MM.1S (cell line): ENCODE measurements at regions not wholly inside any gene's neighbourhood (a gene's known extent, or its start where the extent isn't known, plus 50 kb on each side); places are given as distances from the start of the nearest gene placed in this dataset.

Experiments used
- DNase-seq: peaks from one replicate; pipeline ENCODE4 v3.0.0-alpha.2; 2015
- H2AFZ ChIP-seq: fragments of 300-600 bp; sonication (generic); 2 replicates; pipeline ENCODE4 v1.6.0; 2016; ENCODE audit warnings: antibody characterized with exemption, low read length
- H3F3A ChIP-seq: fragments of 300-600 bp; sonication (generic); 2 replicates; pipeline ENCODE4 v1.6.1; 2016; ENCODE audit warnings: mild to moderate bottlenecking, antibody characterized with exemption, low read length, moderate library complexity, mixed read lengths; ENCODE audit not compliant: insufficient read depth
- H3K27ac ChIP-seq: fragments of 300-600 bp; sonication (generic); 2 replicates; pipeline ENCODE4 v1.5.1; 2016; ENCODE audit warnings: mild to moderate bottlenecking, low read length
- H3K27me3 ChIP-seq: fragments of 300-600 bp; sonication (generic); replicated peaks from 2 replicates; pipeline ENCODE4 v1.6.0; 2016; ENCODE audit warnings: low read length; ENCODE audit not compliant: insufficient read depth
- H3K36me3 ChIP-seq: fragments of 300-600 bp; sonication (generic); replicated peaks from 2 replicates; pipeline ENCODE4 v1.6.1; 2016; ENCODE audit warnings: mild to moderate bottlenecking, low read length, mixed read lengths; ENCODE audit not compliant: insufficient read depth
- H3K4me1 ChIP-seq: fragments of 300-600 bp; sonication (generic); 2 replicates; pipeline ENCODE4 v1.6.1; 2016; ENCODE audit warnings: low read length, mixed read lengths
- H3K4me2 ChIP-seq: fragments of 300-600 bp; sonication (generic); 2 replicates; pipeline ENCODE4 v1.6.0; 2016; ENCODE audit warnings: low read depth, low read length
- H3K4me3 ChIP-seq: fragments of 300-600 bp; sonication (generic); 2 replicates; pipeline ENCODE4 v1.5.1; 2016; ENCODE audit warnings: low read length, mixed read lengths
- H3K79me2 ChIP-seq: fragments of 300-600 bp; sonication (generic); 2 replicates; pipeline ENCODE4 v1.6.1; 2016; ENCODE audit warnings: mixed run types, low read length, mixed read lengths
- H3K9ac ChIP-seq: fragments of 300-600 bp; sonication (generic); 2 replicates; pipeline ENCODE4 v1.6.1; 2016; ENCODE audit warnings: low read length, mixed read lengths
- H3K9me2 ChIP-seq: fragments of 300-600 bp; sonication (generic); replicated peaks from 2 replicates; pipeline ENCODE4 v1.6.1; 2016; ENCODE audit warnings: mild to moderate bottlenecking, low read length, mixed read lengths; ENCODE audit not compliant: insufficient read depth
- H3K9me3 ChIP-seq: fragments of 300-600 bp; sonication (generic); replicated peaks from 2 replicates; pipeline ENCODE4 v1.6.1; 2016; ENCODE audit warnings: mild to moderate bottlenecking, low read length, mixed read lengths; ENCODE audit not compliant: insufficient read depth
- H4K20me1 ChIP-seq: fragments of 300-600 bp; sonication (generic); 2 replicates; pipeline ENCODE4 v1.6.1; 2016; ENCODE audit warnings: mild to moderate bottlenecking, low read length, moderate library complexity, mixed read lengths; ENCODE audit not compliant: insufficient read depth
- CTCF ChIP-seq: fragments of 300-600 bp; sonication (generic); IDR thresholded peaks from 2 replicates; pipeline ENCODE4 v1.5.1; 2016; ENCODE audit warnings: antibody characterized with exemption, low read length, mixed read lengths
- EZH2 ChIP-seq: fragments of 300-600 bp; sonication (generic); optimal IDR thresholded peaks from 2 replicates; pipeline ENCODE3; 2017; ENCODE audit warnings: low read depth, mild to moderate bottlenecking, antibody characterized with exemption, low read length, mixed read lengths
- EZH2phosphoT487 ChIP-seq: fragments of 300-600 bp; sonication (generic); IDR thresholded peaks from 2 replicates; pipeline ENCODE4 v1.6.1; 2018; ENCODE audit warnings: antibody characterized with exemption, low read length

DNA sequence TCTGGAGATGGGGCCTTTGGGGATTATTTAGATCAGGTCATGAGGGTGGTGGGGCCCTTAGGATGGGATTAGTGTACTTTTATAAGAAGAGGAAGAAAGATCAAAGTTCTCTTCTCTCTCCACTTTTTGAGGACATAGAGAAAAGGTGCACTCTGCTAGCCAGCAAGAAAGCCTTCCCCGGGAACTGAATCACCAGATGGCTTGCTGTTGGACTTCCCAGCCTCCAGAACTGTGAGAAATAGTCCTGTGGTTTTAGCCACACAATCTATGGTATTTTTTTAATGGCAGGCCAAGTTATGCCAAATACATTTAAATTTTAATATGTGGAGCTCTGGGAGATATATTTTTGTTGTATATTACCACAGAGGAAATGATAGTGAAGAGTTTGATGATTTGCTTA lies 385.8 kb downstream of the KLF12 start:
- no peaks in the 10 kb centered on the region for H4K20me1 ChIP-seq
- TF ChIP-seq CTCF: no peak
- TF ChIP-seq EZH2: no peak
- no peak for TF ChIP-seq EZH2phosphoT487

DNA sequence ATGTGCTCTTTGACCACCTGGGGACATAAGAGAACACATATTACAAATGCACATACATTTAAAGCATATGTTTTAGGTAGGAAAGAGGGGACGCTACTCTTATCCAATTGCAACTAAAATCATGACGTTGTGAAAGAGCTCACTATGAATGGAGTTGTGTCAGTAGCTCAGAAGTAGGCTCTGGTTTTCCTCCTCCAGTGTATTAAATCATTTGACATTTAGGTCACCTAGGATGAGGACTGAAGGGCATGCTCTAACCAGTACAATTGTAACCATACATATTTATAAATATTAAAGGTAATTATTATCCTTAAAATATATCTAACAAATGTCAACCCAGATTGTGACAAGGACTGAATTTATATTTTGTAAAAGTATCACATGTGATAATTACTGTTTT lies 389.0 kb downstream of the KLF12 start:
- no peak overlapping the region for H3K27ac ChIP-seq
- H3K9me2 ChIP-seq: no peaks in the 10 kb centered on the region
- H3K79me2 ChIP-seq: no peaks in the 10 kb centered on the region
- no peak overlapping the region for H2AFZ ChIP-seq
- H3K4me1 ChIP-seq: no peaks in the 10 kb centered on the region
- H3K27me3 ChIP-seq: no peaks in the 10 kb centered on the region
- H3K4me3 ChIP-seq: no peak overlapping the region
- no peaks in the 10 kb centered on the region for H3K9me3 ChIP-seq
- TF ChIP-seq CTCF (no peak), EZH2phosphoT487 (no peak), EZH2 (no peak)
- no peak overlapping the region for H3K9ac ChIP-seq
- H3F3A ChIP-seq: no peaks in the 10 kb centered on the region
- no peaks in the 10 kb centered on the region for H4K20me1 ChIP-seq
- no peaks in the 10 kb centered on the region for H3K36me3 ChIP-seq
- no peak for DNase-seq
- no peak overlapping the region for H3K4me2 ChIP-seq

More for the DNA sequence above, 385.8 kb downstream of the KLF12 start:
- Histone ChIP-seq H3K4me3 (no peak overlapping the region), H3K9me3 (no peaks in the 10 kb centered on the region), H3K9me2 (no peaks in the 10 kb centered on the region), H3K4me2 (no peak overlapping the region), H3K79me2 (no peaks in the 10 kb centered on the region), H3K9ac (no peak overlapping the region), H3K27ac (no peak overlapping the region), H3F3A (no peaks in the 10 kb centered on the region), H3K4me1 (no peaks in the 10 kb centered on the region), H3K36me3 (no peaks in the 10 kb centered on the region), H3K27me3 (no peaks in the 10 kb centered on the region), H2AFZ (no peak overlapping the region)
- no peak for DNase-seq

DNA sequence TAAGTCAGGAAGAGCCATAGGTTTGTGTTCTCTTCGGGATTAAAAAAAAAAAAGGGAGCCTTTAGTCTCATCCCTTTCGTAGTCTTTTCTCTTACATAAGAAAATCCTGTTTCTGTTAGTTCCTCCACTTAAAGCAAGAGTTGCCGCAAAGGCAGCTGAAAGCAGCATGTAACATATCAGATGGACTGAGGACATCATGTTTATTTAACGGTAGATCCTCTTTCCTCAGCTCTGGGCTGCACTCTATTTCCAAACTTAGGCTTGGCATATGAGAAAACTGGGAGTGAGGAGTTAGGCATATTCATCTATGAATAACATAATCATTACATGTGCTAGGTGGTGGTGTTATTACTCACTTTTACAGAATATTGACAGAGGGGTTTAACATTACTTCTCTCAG lies 391.2 kb downstream of the KLF12 start:
- H3K4me3 ChIP-seq: no peak overlapping the region
- TF ChIP-seq EZH2phosphoT487 (no peak), EZH2 (no peak), CTCF (no peak)

More for the DNA sequence above, 391.2 kb downstream of the KLF12 start:
- Histone ChIP-seq H3K4me1 (no peaks in the 10 kb centered on the region), H3F3A (no peaks in the 10 kb centered on the region), H3K9me2 (no peaks in the 10 kb centered on the region), H2AFZ (no peak overlapping the region), H3K9ac (no peak overlapping the region), H3K79me2 (no peaks in the 10 kb centered on the region), H3K36me3 (no peaks in the 10 kb centered on the region), H3K9me3 (no peaks in the 10 kb centered on the region), H4K20me1 (no peaks in the 10 kb centered on the region), H3K27me3 (no peaks in the 10 kb centered on the region), H3K4me2 (no peak overlapping the region), H3K27ac (no peak overlapping the region)
- no peak for DNase-seq
